OCI-LY7 (cell line): ENCODE measurements at regions not wholly inside any gene's neighbourhood (a gene's known extent, or its start where the extent isn't known, plus 50 kb on each side); places are given as distances from the start of the nearest gene placed in this dataset.

Experiments used
- EZH2phosphoT487 ChIP-seq: fragments of 200-600 bp; sonication (generic); IDR thresholded peaks from 2 replicates; pipeline ENCODE4 v1.6.1; 2018; ENCODE audit warnings: low read depth, borderline replicate concordance, mild to moderate bottlenecking, mixed run types, antibody characterized with exemption, low read length, moderate library complexity, mixed read lengths
- TF ChIP-seq, protein P1 (sequence below): fragments of 200-600 bp; sonication (generic); conservative IDR thresholded peaks from 2 replicates; pipeline ENCODE4 v1.5.1; 2014; ENCODE audit warnings: mild to moderate bottlenecking, antibody characterized with exemption, low read length, moderate library complexity, mixed read lengths

DNA sequence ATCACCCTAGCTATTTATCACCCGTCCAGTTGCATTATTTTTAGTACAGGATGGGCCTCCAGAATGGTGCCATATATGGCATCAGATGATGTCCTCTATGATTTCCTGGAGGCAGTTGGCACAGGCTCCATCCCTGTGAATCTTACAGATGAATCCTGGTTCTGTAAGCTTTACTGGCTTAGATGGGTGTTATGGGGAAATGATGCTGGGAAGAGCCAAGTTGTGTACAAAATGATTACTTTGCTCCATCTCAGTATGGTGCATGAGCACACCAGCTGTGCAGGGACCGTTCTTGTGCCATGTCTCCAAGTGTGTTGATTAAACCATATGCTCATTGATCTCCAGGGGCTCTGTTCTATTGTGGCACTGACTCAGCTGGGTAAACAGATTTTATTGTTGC lies 755.7 kb downstream of the TLR4 start:
- TF ChIP-seq, protein P1, sequence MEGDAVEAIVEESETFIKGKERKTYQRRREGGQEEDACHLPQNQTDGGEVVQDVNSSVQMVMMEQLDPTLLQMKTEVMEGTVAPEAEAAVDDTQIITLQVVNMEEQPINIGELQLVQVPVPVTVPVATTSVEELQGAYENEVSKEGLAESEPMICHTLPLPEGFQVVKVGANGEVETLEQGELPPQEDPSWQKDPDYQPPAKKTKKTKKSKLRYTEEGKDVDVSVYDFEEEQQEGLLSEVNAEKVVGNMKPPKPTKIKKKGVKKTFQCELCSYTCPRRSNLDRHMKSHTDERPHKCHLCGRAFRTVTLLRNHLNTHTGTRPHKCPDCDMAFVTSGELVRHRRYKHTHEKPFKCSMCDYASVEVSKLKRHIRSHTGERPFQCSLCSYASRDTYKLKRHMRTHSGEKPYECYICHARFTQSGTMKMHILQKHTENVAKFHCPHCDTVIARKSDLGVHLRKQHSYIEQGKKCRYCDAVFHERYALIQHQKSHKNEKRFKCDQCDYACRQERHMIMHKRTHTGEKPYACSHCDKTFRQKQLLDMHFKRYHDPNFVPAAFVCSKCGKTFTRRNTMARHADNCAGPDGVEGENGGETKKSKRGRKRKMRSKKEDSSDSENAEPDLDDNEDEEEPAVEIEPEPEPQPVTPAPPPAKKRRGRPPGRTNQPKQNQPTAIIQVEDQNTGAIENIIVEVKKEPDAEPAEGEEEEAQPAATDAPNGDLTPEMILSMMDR: no peak
- no peak for TF ChIP-seq EZH2phosphoT487
